Glomerular visceral epithelial cell (primary cell): ENCODE measurements at regions not wholly inside any gene's neighbourhood (a gene's known extent, or its start where the extent isn't known, plus 50 kb on each side); places are given as distances from the start of the nearest gene placed in this dataset.
"Not testable (repeated sequence)": the region's sequence is repeated elsewhere in the genome, so short reads cannot be mapped to it uniquely, and the experiment has no call there.

Experiments
- DNase-seq: peaks from one replicate; pipeline ENCODE4 v3.0.0-alpha.2; 2016; ENCODE audit errors: extremely low spot score

GRCh38 chr4:53959343-53960120, 104.9 kb downstream of the CHIC2 start:
- DNase-seq, result no peak

- DNase-seq, result no peak
Measured at GRCh38 chr4:53956454-53956853, 108.0 kb downstream of the CHIC2 start.

- no peak for DNase-seq
Measured at GRCh38 chr4:53956053-53956452, 108.4 kb downstream of the CHIC2 start.

- no peak for DNase-seq
Measured at GRCh38 chr4:53951414-53951813, 113.0 kb downstream of the CHIC2 start.

GRCh38 chr4:53943345-53944085, 120.9 kb downstream of the CHIC2 start:
- DNase-seq, result peak; percentile 93

GRCh38 chr4:53942712-53943111, 121.7 kb downstream of the CHIC2 start:
- DNase-seq, result no peak

- DNase-seq, result no peak
Measured at GRCh38 chr4:53941331-53941730, 123.1 kb downstream of the CHIC2 start.

- not testable (repeated sequence) for DNase-seq
Measured at GRCh38 chr4:53939892-53940291, 124.5 kb downstream of the CHIC2 start.

- DNase-seq, result peak; percentile 28
Measured at GRCh38 chr4:53937918-53938317, 126.5 kb downstream of the CHIC2 start.

GRCh38 chr4:53937327-53937726, 127.1 kb downstream of the CHIC2 start:
- DNase-seq, result peak; percentile 4

GRCh38 chr4:53935780-53936179, 128.6 kb downstream of the CHIC2 start:
- DNase-seq, result no peak

GRCh38 chr4:53932796-53933610, 131.4 kb downstream of the CHIC2 start:
- no peak for DNase-seq

GRCh38 chr4:53931461-53931961, 132.9 kb downstream of the CHIC2 start:
- no peak for DNase-seq

- DNase-seq, result peak; percentile 83
Measured at GRCh38 chr4:53929955-53930798, 134.2 kb downstream of the CHIC2 start.

- no peak for DNase-seq
Measured at GRCh38 chr4:53929311-53929710, 135.1 kb downstream of the CHIC2 start.

GRCh38 chr4:53928825-53929224, 135.6 kb downstream of the CHIC2 start:
- DNase-seq, result no peak

- DNase-seq, result no peak
Measured at GRCh38 chr4:53925050-53925605, 139.3 kb downstream of the CHIC2 start.

GRCh38 chr4:53924333-53925049, 139.9 kb downstream of the CHIC2 start:
- DNase-seq, result no peak

- no peak for DNase-seq
Measured at GRCh38 chr4:53923921-53924320, 140.5 kb downstream of the CHIC2 start.

GRCh38 chr4:53921856-53922255, 142.5 kb downstream of the CHIC2 start:
- no peak for DNase-seq
